H1 (cell line): ENCODE measurements at regions not wholly inside any gene's neighbourhood (a gene's known extent, or its start where the extent isn't known, plus 50 kb on each side); places are given as distances from the start of the nearest gene placed in this dataset.

Experiments used
- CHD7 ChIP-seq: fragments of 300-600 bp; sonication (generic); IDR thresholded peaks from 2 replicates; pipeline ENCODE4 v1.7.1; 2012; ENCODE audit warnings: low read length, moderate library complexity, mild to moderate bottlenecking, inconsistent platforms; ENCODE audit not compliant: insufficient replicate concordance
- CREB1 ChIP-seq: IDR thresholded peaks from 2 replicates; pipeline ENCODE4 v1.6.1; 2012; ENCODE audit warnings: inconsistent platforms
- CTBP2 ChIP-seq: IDR thresholded peaks from 2 replicates; pipeline ENCODE4 v1.7.0; 2011; ENCODE audit warnings: borderline replicate concordance, mild to moderate bottlenecking, moderate library complexity, mixed read lengths, low read length; ENCODE audit not compliant: insufficient read depth, insufficient read length
- JUND ChIP-seq: IDR thresholded peaks from 2 replicates; pipeline ENCODE4 v1.6.1; 2011; ENCODE audit warnings: mild to moderate bottlenecking, improper control_type of control experiment, low read length
- MAFK ChIP-seq: IDR thresholded peaks from 2 replicates; pipeline ENCODE4 v1.6.1; 2012; ENCODE audit warnings: low read depth, mild to moderate bottlenecking, improper control_type of control experiment, low read length
- POLR2A ChIP-seq, 2 experiments: IDR thresholded peaks; 1 replicate in 1 of 2; 2 replicates in 1 of 2; pipeline ENCODE4 v1.6.1; 2011; ENCODE audit warnings: low read depth in 2 of 2, low read length in 2 of 2, mild to moderate bottlenecking in 2 of 2; ENCODE audit errors: control extremely low read depth in 1 of 2
- RXRA ChIP-seq: IDR thresholded peaks from 2 replicates; pipeline ENCODE4 v1.6.1; 2011; ENCODE audit warnings: low read depth, mild to moderate bottlenecking, low read length, moderate library complexity; ENCODE audit not compliant: insufficient read depth
- SP1 ChIP-seq: IDR thresholded peaks from 2 replicates; pipeline ENCODE4 v1.6.1; 2011; ENCODE audit warnings: low read depth, low read length
- TBP ChIP-seq: IDR thresholded peaks from 2 replicates; pipeline ENCODE4 v1.6.1; 2011; ENCODE audit warnings: low read depth, low read length, improper control_type of control experiment
- ZNF274 ChIP-seq: IDR thresholded peaks from 2 replicates; pipeline ENCODE4 v1.7.0; 2012; ENCODE audit warnings: low read length, borderline replicate concordance; ENCODE audit errors: extremely low read depth

GRCh38 chr11:26839911-26840698 lies 118.2 kb upstream of the SLC5A12 start (continued):
- TF ChIP-seq CHD7, result no peak
- TF ChIP-seq RXRA, result no peak
- TF ChIP-seq JUND, result no peak
- TF ChIP-seq SP1, result no peak
- no peak for TF ChIP-seq MAFK
- no peak for TF ChIP-seq CTBP2
- no peak for TF ChIP-seq CREB1
- TF ChIP-seq ZNF274, result no peak
- no peak for TF ChIP-seq POLR2A (IDR thresholded peaks at IDR 0.05; ENCODE audit: control extremely low read depth in 1 of 2, low read depth in 2 of 2, low read length in 2 of 2)
- no peak for TF ChIP-seq TBP
